GM18508 (cell line): ENCODE measurements at regions not wholly inside any gene's neighbourhood (a gene's known extent, or its start where the extent isn't known, plus 50 kb on each side); places are given as distances from the start of the nearest gene placed in this dataset.

ENCODE experiments used
- ATAC-seq: cut with Tn5 transposase; IDR thresholded peaks from one replicate; pipeline ENCODE4 v1.9.1; 2021; ENCODE audit warnings: moderate number of reproducible peaks; ENCODE audit not compliant: insufficient read depth, unreplicated experiment

GRCh38 chr7:47693216-47693615, 111.3 kb upstream of the TNS3 start:
- ATAC-seq = no peak

- no peak for ATAC-seq
Measured at GRCh38 chr7:47691988-47692387, 110.1 kb upstream of the TNS3 start.

- ATAC-seq = no peak
Measured at GRCh38 chr7:47690902-47691558, 109.1 kb upstream of the TNS3 start.

GRCh38 chr7:47689558-47689957, 107.6 kb upstream of the TNS3 start:
- ATAC-seq = no peak

- ATAC-seq = no peak
Measured at GRCh38 chr7:47688311-47689100, 106.6 kb upstream of the TNS3 start.

GRCh38 chr7:47685712-47686376, 103.9 kb upstream of the TNS3 start:
- no peak for ATAC-seq

GRCh38 chr7:47685151-47685550, 103.2 kb upstream of the TNS3 start:
- ATAC-seq = no peak

- no peak for ATAC-seq
Measured at GRCh38 chr7:47684728-47685127, 102.8 kb upstream of the TNS3 start.

GRCh38 chr7:47683485-47683898, 101.6 kb upstream of the TNS3 start:
- ATAC-seq = no peak

- ATAC-seq = no peak
Measured at GRCh38 chr7:47682874-47683273, 101.0 kb upstream of the TNS3 start.

- no peak for ATAC-seq
Measured at GRCh38 chr7:47681249-47681810, 99.4 kb upstream of the TNS3 start.

- no peak for ATAC-seq
Measured at GRCh38 chr7:47678641-47679380, 96.9 kb upstream of the TNS3 start.

- ATAC-seq = no peak
Measured at GRCh38 chr7:47677664-47678063, 95.8 kb upstream of the TNS3 start.

GRCh38 chr7:47677093-47677492, 95.2 kb upstream of the TNS3 start:
- no peak for ATAC-seq

GRCh38 chr7:47672977-47673381, 91.1 kb upstream of the TNS3 start:
- no peak for ATAC-seq

GRCh38 chr7:47672271-47672791, 90.4 kb upstream of the TNS3 start:
- no peak for ATAC-seq

- no peak for ATAC-seq
Measured at GRCh38 chr7:47671358-47671757, 89.4 kb upstream of the TNS3 start.

GRCh38 chr7:47670729-47671128, 88.8 kb upstream of the TNS3 start:
- peak; percentile 85 for ATAC-seq

GRCh38 chr7:47669901-47670384, 88.0 kb upstream of the TNS3 start:
- ATAC-seq = no peak
